Bone marrow (tissue), 2 donors: ENCODE measurements at regions not wholly inside any gene's neighbourhood (a gene's known extent, or its start where the extent isn't known, plus 50 kb on each side); places are given as distances from the start of the nearest gene placed in this dataset.

Experiments
- DNase-seq, 2 donors: peaks; one replicate each; lab custom pipeline; 2025; lab: John Stamatoyannopoulos, UW

- DNase-seq = no peak
Observed at GRCh38 chr2:63658176-63658968, 69.6 kb downstream of the MDH1 start.

- no peak for DNase-seq
Observed at GRCh38 chr2:63660060-63660459, 71.3 kb downstream of the MDH1 start.

- no peak for DNase-seq
Observed at GRCh38 chr2:63661076-63661475, 72.3 kb downstream of the MDH1 start.

- DNase-seq = no peak
Observed at GRCh38 chr2:63662028-63662804, 73.5 kb downstream of the MDH1 start.

- DNase-seq = no peak
Observed at GRCh38 chr2:63663013-63663864, 74.5 kb downstream of the MDH1 start.

- no peak for DNase-seq
Observed at GRCh38 chr2:63665091-63665490, 76.3 kb downstream of the MDH1 start.

GRCh38 chr2:63665846-63666475, 77.2 kb downstream of the MDH1 start:
- DNase-seq = no peak

GRCh38 chr2:63667132-63667700, 78.5 kb downstream of the MDH1 start:
- no peak for DNase-seq

- no peak for DNase-seq
Observed at GRCh38 chr2:63668000-63668399, 79.2 kb downstream of the MDH1 start.

- no peak for DNase-seq
Observed at GRCh38 chr2:63668466-63668865, 79.7 kb downstream of the MDH1 start.

- DNase-seq = no peak
Observed at GRCh38 chr2:63669596-63669995, 80.8 kb downstream of the MDH1 start.

- no peak for DNase-seq
Observed at GRCh38 chr2:63673865-63674533, 85.2 kb downstream of the MDH1 start.

- no peak for DNase-seq
Observed at GRCh38 chr2:63675026-63675425, 86.3 kb downstream of the MDH1 start.

GRCh38 chr2:63676135-63676534, 87.4 kb downstream of the MDH1 start:
- DNase-seq = no peak

- DNase-seq = no peak
Observed at GRCh38 chr2:63678085-63678484, 89.3 kb downstream of the MDH1 start.

- DNase-seq = no peak
Observed at GRCh38 chr2:63678551-63678950, 89.8 kb downstream of the MDH1 start.

GRCh38 chr2:63679252-63679855, 90.6 kb downstream of the MDH1 start:
- DNase-seq = no peak

- no peak for DNase-seq
Observed at GRCh38 chr2:63680455-63680854, 91.7 kb downstream of the MDH1 start.

- DNase-seq = no peak
Observed at GRCh38 chr2:63681896-63682295, 93.1 kb downstream of the MDH1 start.

- DNase-seq = peak in 1 of 2 donors; percentile 7
Observed at GRCh38 chr2:63692002-63692606, 103.3 kb downstream of the MDH1 start.
